ENCODE measurements at regions not wholly inside any gene's neighbourhood (a gene's known extent, or its start where the extent isn't known, plus 50 kb on each side); places are given as distances from the start of the nearest gene placed in this dataset.

DNA sequence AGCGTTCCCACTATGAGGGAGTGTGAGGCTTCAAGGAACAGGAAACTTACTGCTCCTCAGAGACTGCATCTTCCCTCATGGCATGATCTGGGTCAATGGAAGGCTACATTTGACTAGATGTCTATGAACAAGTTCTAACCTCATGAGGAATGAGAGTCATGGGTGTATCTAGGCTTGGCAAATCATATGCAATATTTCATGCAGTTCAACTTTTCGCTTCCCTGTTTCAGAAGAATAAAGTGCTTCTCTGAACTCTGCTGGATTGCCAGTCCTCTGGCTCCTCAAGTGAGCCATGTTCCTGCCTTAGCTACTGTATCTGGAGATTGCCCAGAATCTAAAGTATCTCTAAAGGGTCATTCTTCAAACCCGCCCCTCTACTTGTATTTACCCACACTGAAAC, 54.3 kb upstream of the SEMA3A start (continued):
- TF ChIP-seq, protein P1, sequence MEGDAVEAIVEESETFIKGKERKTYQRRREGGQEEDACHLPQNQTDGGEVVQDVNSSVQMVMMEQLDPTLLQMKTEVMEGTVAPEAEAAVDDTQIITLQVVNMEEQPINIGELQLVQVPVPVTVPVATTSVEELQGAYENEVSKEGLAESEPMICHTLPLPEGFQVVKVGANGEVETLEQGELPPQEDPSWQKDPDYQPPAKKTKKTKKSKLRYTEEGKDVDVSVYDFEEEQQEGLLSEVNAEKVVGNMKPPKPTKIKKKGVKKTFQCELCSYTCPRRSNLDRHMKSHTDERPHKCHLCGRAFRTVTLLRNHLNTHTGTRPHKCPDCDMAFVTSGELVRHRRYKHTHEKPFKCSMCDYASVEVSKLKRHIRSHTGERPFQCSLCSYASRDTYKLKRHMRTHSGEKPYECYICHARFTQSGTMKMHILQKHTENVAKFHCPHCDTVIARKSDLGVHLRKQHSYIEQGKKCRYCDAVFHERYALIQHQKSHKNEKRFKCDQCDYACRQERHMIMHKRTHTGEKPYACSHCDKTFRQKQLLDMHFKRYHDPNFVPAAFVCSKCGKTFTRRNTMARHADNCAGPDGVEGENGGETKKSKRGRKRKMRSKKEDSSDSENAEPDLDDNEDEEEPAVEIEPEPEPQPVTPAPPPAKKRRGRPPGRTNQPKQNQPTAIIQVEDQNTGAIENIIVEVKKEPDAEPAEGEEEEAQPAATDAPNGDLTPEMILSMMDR (IDR thresholded peaks at IDR 0.05) = no peak
- no peak for TF ChIP-seq SIN3A (IDR thresholded peaks at IDR 0.05; ENCODE audit: borderline replicate concordance, low read depth, low read length)
- no peak for TF ChIP-seq RAD21 (IDR thresholded peaks at IDR 0.05; ENCODE audit: low read length)
- no peak for TF ChIP-seq YY1 (IDR thresholded peaks at IDR 0.05; ENCODE audit: low read depth)
- TF ChIP-seq CHD2 (IDR thresholded peaks at IDR 0.05; ENCODE audit: low read length, partially characterized antibody) = no peak
- no peak for TF ChIP-seq JUND (IDR thresholded peaks at IDR 0.05)
- no peak for TF ChIP-seq POLR2AphosphoS5 (IDR thresholded peaks at IDR 0.05; ENCODE audit: low read depth, low read length)
- TF ChIP-seq, protein P2, sequence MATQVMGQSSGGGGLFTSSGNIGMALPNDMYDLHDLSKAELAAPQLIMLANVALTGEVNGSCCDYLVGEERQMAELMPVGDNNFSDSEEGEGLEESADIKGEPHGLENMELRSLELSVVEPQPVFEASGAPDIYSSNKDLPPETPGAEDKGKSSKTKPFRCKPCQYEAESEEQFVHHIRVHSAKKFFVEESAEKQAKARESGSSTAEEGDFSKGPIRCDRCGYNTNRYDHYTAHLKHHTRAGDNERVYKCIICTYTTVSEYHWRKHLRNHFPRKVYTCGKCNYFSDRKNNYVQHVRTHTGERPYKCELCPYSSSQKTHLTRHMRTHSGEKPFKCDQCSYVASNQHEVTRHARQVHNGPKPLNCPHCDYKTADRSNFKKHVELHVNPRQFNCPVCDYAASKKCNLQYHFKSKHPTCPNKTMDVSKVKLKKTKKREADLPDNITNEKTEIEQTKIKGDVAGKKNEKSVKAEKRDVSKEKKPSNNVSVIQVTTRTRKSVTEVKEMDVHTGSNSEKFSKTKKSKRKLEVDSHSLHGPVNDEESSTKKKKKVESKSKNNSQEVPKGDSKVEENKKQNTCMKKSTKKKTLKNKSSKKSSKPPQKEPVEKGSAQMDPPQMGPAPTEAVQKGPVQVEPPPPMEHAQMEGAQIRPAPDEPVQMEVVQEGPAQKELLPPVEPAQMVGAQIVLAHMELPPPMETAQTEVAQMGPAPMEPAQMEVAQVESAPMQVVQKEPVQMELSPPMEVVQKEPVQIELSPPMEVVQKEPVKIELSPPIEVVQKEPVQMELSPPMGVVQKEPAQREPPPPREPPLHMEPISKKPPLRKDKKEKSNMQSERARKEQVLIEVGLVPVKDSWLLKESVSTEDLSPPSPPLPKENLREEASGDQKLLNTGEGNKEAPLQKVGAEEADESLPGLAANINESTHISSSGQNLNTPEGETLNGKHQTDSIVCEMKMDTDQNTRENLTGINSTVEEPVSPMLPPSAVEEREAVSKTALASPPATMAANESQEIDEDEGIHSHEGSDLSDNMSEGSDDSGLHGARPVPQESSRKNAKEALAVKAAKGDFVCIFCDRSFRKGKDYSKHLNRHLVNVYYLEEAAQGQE (IDR thresholded peaks at IDR 0.05; ENCODE audit: low read depth, low read length) = no peak
- TF ChIP-seq, protein P3, sequence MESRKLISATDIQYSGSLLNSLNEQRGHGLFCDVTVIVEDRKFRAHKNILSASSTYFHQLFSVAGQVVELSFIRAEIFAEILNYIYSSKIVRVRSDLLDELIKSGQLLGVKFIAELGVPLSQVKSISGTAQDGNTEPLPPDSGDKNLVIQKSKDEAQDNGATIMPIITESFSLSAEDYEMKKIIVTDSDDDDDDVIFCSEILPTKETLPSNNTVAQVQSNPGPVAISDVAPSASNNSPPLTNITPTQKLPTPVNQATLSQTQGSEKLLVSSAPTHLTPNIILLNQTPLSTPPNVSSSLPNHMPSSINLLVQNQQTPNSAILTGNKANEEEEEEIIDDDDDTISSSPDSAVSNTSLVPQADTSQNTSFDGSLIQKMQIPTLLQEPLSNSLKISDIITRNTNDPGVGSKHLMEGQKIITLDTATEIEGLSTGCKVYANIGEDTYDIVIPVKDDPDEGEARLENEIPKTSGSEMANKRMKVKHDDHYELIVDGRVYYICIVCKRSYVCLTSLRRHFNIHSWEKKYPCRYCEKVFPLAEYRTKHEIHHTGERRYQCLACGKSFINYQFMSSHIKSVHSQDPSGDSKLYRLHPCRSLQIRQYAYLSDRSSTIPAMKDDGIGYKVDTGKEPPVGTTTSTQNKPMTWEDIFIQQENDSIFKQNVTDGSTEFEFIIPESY (IDR thresholded peaks at IDR 0.05; ENCODE audit: borderline replicate concordance, low read depth) = no peak
- TF ChIP-seq MXI1 (IDR thresholded peaks at IDR 0.05; ENCODE audit: low read depth, low read length) = no peak
- TF ChIP-seq RFX5 (IDR thresholded peaks at IDR 0.05; ENCODE audit: low read length) = no peak
- no peak for TF ChIP-seq EP300 (IDR thresholded peaks at IDR 0.05; ENCODE audit: borderline replicate concordance in 1 of 2, low read depth in 1 of 2, low read length in 1 of 2)

DNA sequence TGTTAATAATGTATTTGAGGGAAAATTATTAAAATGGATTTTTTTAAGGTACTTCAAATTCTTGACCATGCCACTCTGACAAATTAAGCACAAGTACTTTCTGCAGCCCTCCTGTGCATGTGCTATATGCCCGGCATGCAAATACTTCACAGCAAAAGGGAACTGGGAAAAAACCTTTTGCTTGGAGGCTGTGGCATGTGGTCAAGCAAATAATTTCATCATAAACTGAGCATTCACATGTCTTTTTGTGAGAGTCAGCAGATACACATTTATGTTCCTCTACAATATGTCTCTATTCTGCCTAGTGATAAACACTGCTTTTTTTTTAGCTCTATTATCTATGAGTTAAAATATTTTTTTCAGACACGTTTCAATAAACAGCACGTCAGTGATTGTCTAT, 53.7 kb upstream of the SEMA3A start:
- H3K9me3 ChIP-seq = 0 out of 2 replicates have a peak, but pooled peaks cover 6% of the 10 kb centered on the region
- CTCF ChIA-PET = interaction anchor here (0.7 kb wide), 2 partner anchors 15 to 96 kb away, joined by 3 read pairs; no protein-coding TSS in a partner anchor
- H3K27me3 ChIP-seq (ENCODE audit: insufficient read depth) = no peaks in the 10 kb centered on the region
- no peak for DNase-seq
- 95% methylated on average over 3 of the region's 3 CpGs for WGBS (ENCODE audit: low lambda C conversion rate)
- H3K9me2 ChIP-seq = no peaks in the 10 kb centered on the region
- no peak overlapping the region for H3K4me2 ChIP-seq
- no peak overlapping the region for H3K27ac ChIP-seq (ENCODE audit: low read depth in 2 of 2, low read length in 1 of 2)
- H3K36me3 ChIP-seq (replicated peaks in 1 of 2; ENCODE audit: control insufficient read depth in 1 of 2, insufficient read depth in 2 of 2, low read length in 1 of 2) = no peaks in the 10 kb centered on the region
- no peak overlapping the region for H3K9ac ChIP-seq
- no peak overlapping the region for H3K4me3 ChIP-seq (ENCODE audit: low read depth in 2 of 2, low read length in 1 of 2)
- no peaks in the 10 kb centered on the region for H4K20me1 ChIP-seq (ENCODE audit: insufficient read depth)
- POLR2A ChIA-PET = no interaction called here
- no peaks in the 10 kb centered on the region for H3K79me2 ChIP-seq (ENCODE audit: insufficient read depth)
- H2AFZ ChIP-seq (ENCODE audit: low read depth) = no peak overlapping the region
- H3F3A ChIP-seq (replicated peaks; ENCODE audit: insufficient read depth) = no peaks in the 10 kb centered on the region
- no peaks in the 10 kb centered on the region; a peak in 1 of 4 replicates for H3K4me1 ChIP-seq (ENCODE audit: control insufficient read depth in 1 of 2, insufficient read depth in 2 of 2, low read depth in 1 of 2, low read length in 1 of 2)
- TF ChIP-seq, protein P4, sequence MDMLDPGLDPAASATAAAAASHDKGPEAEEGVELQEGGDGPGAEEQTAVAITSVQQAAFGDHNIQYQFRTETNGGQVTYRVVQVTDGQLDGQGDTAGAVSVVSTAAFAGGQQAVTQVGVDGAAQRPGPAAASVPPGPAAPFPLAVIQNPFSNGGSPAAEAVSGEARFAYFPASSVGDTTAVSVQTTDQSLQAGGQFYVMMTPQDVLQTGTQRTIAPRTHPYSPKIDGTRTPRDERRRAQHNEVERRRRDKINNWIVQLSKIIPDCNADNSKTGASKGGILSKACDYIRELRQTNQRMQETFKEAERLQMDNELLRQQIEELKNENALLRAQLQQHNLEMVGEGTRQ (IDR thresholded peaks at IDR 0.05; ENCODE audit: borderline replicate concordance, low read depth, low read length) = no peak
- TF ChIP-seq POLR2AphosphoS5 (IDR thresholded peaks at IDR 0.05; ENCODE audit: low read depth, low read length) = no peak
- TF ChIP-seq, protein P3 (IDR thresholded peaks at IDR 0.05; ENCODE audit: borderline replicate concordance, low read depth) = no peak
- TF ChIP-seq, protein P5, sequence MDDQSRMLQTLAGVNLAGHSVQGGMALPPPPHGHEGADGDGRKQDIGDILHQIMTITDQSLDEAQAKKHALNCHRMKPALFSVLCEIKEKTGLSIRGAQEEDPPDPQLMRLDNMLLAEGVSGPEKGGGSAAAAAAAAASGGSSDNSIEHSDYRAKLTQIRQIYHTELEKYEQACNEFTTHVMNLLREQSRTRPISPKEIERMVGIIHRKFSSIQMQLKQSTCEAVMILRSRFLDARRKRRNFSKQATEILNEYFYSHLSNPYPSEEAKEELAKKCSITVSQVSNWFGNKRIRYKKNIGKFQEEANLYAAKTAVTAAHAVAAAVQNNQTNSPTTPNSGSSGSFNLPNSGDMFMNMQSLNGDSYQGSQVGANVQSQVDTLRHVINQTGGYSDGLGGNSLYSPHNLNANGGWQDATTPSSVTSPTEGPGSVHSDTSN (IDR thresholded peaks at IDR 0.05) = no peak
- TF ChIP-seq RAD21 (IDR thresholded peaks at IDR 0.05; ENCODE audit: low read length) = no peak
- TF ChIP-seq GABPA (IDR thresholded peaks at IDR 0.05; ENCODE audit: low read depth) = no peak
- no peak for TF ChIP-seq YY1 (IDR thresholded peaks at IDR 0.05; ENCODE audit: low read depth)
- TF ChIP-seq CHD2 (IDR thresholded peaks at IDR 0.05; ENCODE audit: low read length, partially characterized antibody) = no peak
- no peak for TF ChIP-seq MEF2A (IDR thresholded peaks at IDR 0.05; ENCODE audit: borderline replicate concordance, low read depth)
- no peak for TF ChIP-seq EZH2phosphoT487 (IDR thresholded peaks at IDR 0.05; ENCODE audit: borderline replicate concordance, low read depth)
- TF ChIP-seq RXRA (IDR thresholded peaks at IDR 0.05; ENCODE audit: borderline replicate concordance, low read depth) = no peak
- no peak for TF ChIP-seq FOXM1 (IDR thresholded peaks at IDR 0.05; ENCODE audit: low read depth)
- no peak for TF ChIP-seq JUND (IDR thresholded peaks at IDR 0.05)
